Liver (tissue), 8 donors: ENCODE measurements at regions not wholly inside any gene's neighbourhood (a gene's known extent, or its start where the extent isn't known, plus 50 kb on each side); places are given as distances from the start of the nearest gene placed in this dataset.

Source experiments
- DNase-seq: peaks from one replicate; pipeline ENCODE4 v3.0.0-alpha.2; 2017; ENCODE audit warnings: low spot score
- H3K27ac ChIP-seq, 2 donors: one replicate each; pipeline ENCODE4 v1.7.0; 2013; ENCODE audit warnings: inconsistent platforms in 2 of 2, low read length in 2 of 2, control low read depth in 1 of 2, low read depth in 1 of 2, mild to moderate bottlenecking in 1 of 2
- H3K27me3 ChIP-seq, 4 donors: one replicate each; pipeline versions ENCODE4 v1.6.1 to v1.7.0; 2013; ENCODE audit warnings: low read length in 3 of 4, inconsistent platforms in 1 of 4, mild to moderate bottlenecking in 1 of 4, moderate library complexity in 1 of 4; ENCODE audit not compliant: control insufficient read depth in 4 of 4, insufficient read depth in 4 of 4
- H3K36me3 ChIP-seq, 4 donors: one replicate each; pipeline versions ENCODE4 v1.6.1 to v1.7.0; 2013; ENCODE audit warnings: low read length in 3 of 4, mild to moderate bottlenecking in 3 of 4, low read depth in 1 of 4, moderate library complexity in 1 of 4; ENCODE audit not compliant: control insufficient read depth in 4 of 4, insufficient read depth in 3 of 4
- H3K4me1 ChIP-seq, 4 donors: one replicate each; pipeline versions ENCODE4 v1.6.1 to v1.7.0; 2013; ENCODE audit warnings: low read length in 3 of 4, mild to moderate bottlenecking in 3 of 4, moderate library complexity in 1 of 4; ENCODE audit not compliant: control insufficient read depth in 4 of 4, insufficient read depth in 4 of 4
- H3K4me3 ChIP-seq, 3 donors: one replicate each; pipeline versions ENCODE4 v1.6.1 to v1.7.0; 2013; ENCODE audit warnings: low read length in 3 of 3, control low read depth in 1 of 3, low read depth in 1 of 3, mild to moderate bottlenecking in 1 of 3
- H3K9ac ChIP-seq, 2 donors: one replicate each; pipeline ENCODE4 v1.7.0; 2013; ENCODE audit warnings: low read length in 2 of 2, mild to moderate bottlenecking in 2 of 2, moderate library complexity in 2 of 2, control low read depth in 1 of 2, low read depth in 1 of 2
- H3K9me3 ChIP-seq, 4 donors: one replicate each; pipeline versions ENCODE4 v1.6.1 to v1.7.0; 2013; ENCODE audit warnings: low read length in 3 of 4; ENCODE audit not compliant: control insufficient read depth in 4 of 4
- ATF3 ChIP-seq: IDR thresholded peaks from 2 replicates; pipeline ENCODE4 v1.6.1; 2016; ENCODE audit warnings: antibody characterized with exemption
- CTCF ChIP-seq: fragments of 150-350 bp; IDR thresholded peaks from 2 replicates; pipeline ENCODE4 v1.5.1; 2017; ENCODE audit warnings: improper control_type of control experiment, low read depth, low read length; ENCODE audit not compliant: missing input control
- EGR1 ChIP-seq, 2 donors: IDR thresholded peaks; 2 replicates each; pipeline ENCODE4 v1.6.1; 2016 to 2018; ENCODE audit warnings: antibody characterized with exemption in 2 of 2, low read depth in 2 of 2
- FOXA1 ChIP-seq: IDR thresholded peaks from 2 replicates; pipeline ENCODE4 v1.6.1; 2016; ENCODE audit warnings: antibody characterized with exemption
- FOXA2 ChIP-seq: IDR thresholded peaks from 2 replicates; pipeline ENCODE4 v1.6.1; 2016; ENCODE audit warnings: antibody characterized with exemption
- GABPA ChIP-seq, 2 donors: IDR thresholded peaks in 1 of 2; conservative IDR thresholded peaks in 1 of 2; 2 replicates each; pipeline ENCODE4 v1.6.1; 2016; ENCODE audit warnings: antibody characterized with exemption in 2 of 2, mild to moderate bottlenecking in 1 of 2, moderate library complexity in 1 of 2
- HNF4A ChIP-seq, 2 donors: conservative IDR thresholded peaks; 2 replicates each; pipeline ENCODE4 v1.6.1; 2016; ENCODE audit warnings: antibody characterized with exemption in 2 of 2, mild to moderate bottlenecking in 2 of 2
- HNF4G ChIP-seq: IDR thresholded peaks from 2 replicates; pipeline ENCODE4 v1.6.1; 2016; ENCODE audit warnings: antibody characterized with exemption
- JUND ChIP-seq, 2 donors: IDR thresholded peaks; 2 replicates each; pipeline ENCODE4 v1.6.1; 2016; ENCODE audit warnings: antibody characterized with exemption in 2 of 2
- MAX ChIP-seq: IDR thresholded peaks from 2 replicates; pipeline ENCODE4 v1.6.1; 2016; ENCODE audit warnings: antibody characterized with exemption
- NR2F2 ChIP-seq: IDR thresholded peaks from 2 replicates; pipeline ENCODE4 v1.6.1; 2016; ENCODE audit warnings: antibody characterized with exemption
- RAD21 ChIP-seq, 2 donors: IDR thresholded peaks; 2 replicates each; pipeline ENCODE4 v1.6.1; 2016; ENCODE audit warnings: antibody characterized with exemption in 2 of 2, mild to moderate bottlenecking in 2 of 2
- REST ChIP-seq: IDR thresholded peaks from 2 replicates; pipeline ENCODE4 v1.6.1; 2016; ENCODE audit warnings: antibody characterized with exemption, mild to moderate bottlenecking
- RXRA ChIP-seq, 2 donors: IDR thresholded peaks; 2 replicates each; pipeline ENCODE4 v1.6.1; 2017 to 2018; ENCODE audit warnings: antibody characterized with exemption in 2 of 2, mild to moderate bottlenecking in 1 of 2
- SP1 ChIP-seq: IDR thresholded peaks from 2 replicates; pipeline ENCODE4 v1.6.1; 2018; ENCODE audit warnings: antibody characterized with exemption, mild to moderate bottlenecking
- TAF1 ChIP-seq: conservative IDR thresholded peaks from 2 replicates; pipeline ENCODE4 v1.6.1; 2016; ENCODE audit warnings: antibody characterized with exemption, mild to moderate bottlenecking
- YY1 ChIP-seq: IDR thresholded peaks from 2 replicates; pipeline ENCODE4 v1.6.1; 2016; ENCODE audit warnings: antibody characterized with exemption, mild to moderate bottlenecking
- WGBS: extraction: QIAGEN DNeasy Blood & Tissue Kit; methylation state at CpG from one replicate; pipeline ENCODE4 v1.1.7; 2013; 5-methylcytosine and 5-hydroxymethylcytosine counted together
- donor health status: healthy.
- donor health status: healthy.
- donor health status: healthy.
- donor health status: healthy.
- donor health status: healthy.

GRCh38 chr13:38099751-38100150 lies 230.2 kb upstream of the TRPC4 start (continued):
- TF ChIP-seq REST = no peak
- no peak for TF ChIP-seq JUND (IDR thresholded peaks at IDR 0.05)
- TF ChIP-seq FOXA1 = no peak

GRCh38 chr13:38093425-38093824 lies 223.9 kb upstream of the TRPC4 start:
- Histone ChIP-seq H3K4me3 (no peak overlapping the region), H3K9me3 (no peaks in the 10 kb centered on the region), H3K27me3 (no peaks in the 10 kb centered on the region), H3K4me1 (no peaks in the 10 kb centered on the region), H3K9ac (no peak overlapping the region), H3K36me3 (no peaks in the 10 kb centered on the region), H3K27ac (no peak overlapping the region)
- no peak for TF ChIP-seq RAD21 (IDR thresholded peaks at IDR 0.05)
- no peak for TF ChIP-seq SP1
- TF ChIP-seq CTCF = no peak
- TF ChIP-seq FOXA2 = no peak
- no peak for TF ChIP-seq GABPA (IDR thresholded peaks at IDR 0.05 in 1 of 2, conservative IDR thresholded peaks at IDR 0.05 in 1 of 2)
- TF ChIP-seq HNF4G = no peak
- TF ChIP-seq ATF3 = no peak
- no peak for TF ChIP-seq HNF4A (conservative IDR thresholded peaks at IDR 0.05)
- TF ChIP-seq EGR1 (IDR thresholded peaks at IDR 0.05; ENCODE audit: low read depth in 2 of 2) = no peak
- TF ChIP-seq JUND (IDR thresholded peaks at IDR 0.05) = no peak
- TF ChIP-seq FOXA1 = no peak
- no peak for TF ChIP-seq YY1
- TF ChIP-seq TAF1 = no peak
- TF ChIP-seq RXRA (IDR thresholded peaks at IDR 0.05) = no peak
- TF ChIP-seq MAX = no peak
- no peak for DNase-seq
- 90% methylated on average over 4 of the region's 4 CpGs for WGBS

GRCh38 chr13:38090913-38091312 lies 221.3 kb upstream of the TRPC4 start:
- WGBS = 56% methylated on average over 2 of the region's 2 CpGs
- no peak for DNase-seq
- H3K36me3 ChIP-seq = no peaks in the 10 kb centered on the region

More at GRCh38 chr13:38090913-38091312, 221.3 kb upstream of the TRPC4 start:
- Histone ChIP-seq H3K27me3 (no peaks in the 10 kb centered on the region), H3K27ac (no peak overlapping the region), H3K9ac (no peak overlapping the region), H3K4me3 (no peak overlapping the region), H3K9me3 (peaks cover 0 to 9% (median 3%) of the 10 kb centered on the region in 4 donors), H3K4me1 (no peaks in the 10 kb centered on the region)
- TF ChIP-seq EGR1 (IDR thresholded peaks at IDR 0.05; ENCODE audit: low read depth in 2 of 2) = no peak
- TF ChIP-seq CTCF = no peak
- TF ChIP-seq ATF3 = no peak
- no peak for TF ChIP-seq RAD21 (IDR thresholded peaks at IDR 0.05)
- no peak for TF ChIP-seq GABPA (IDR thresholded peaks at IDR 0.05 in 1 of 2, conservative IDR thresholded peaks at IDR 0.05 in 1 of 2)
- TF ChIP-seq NR2F2 = no peak
- no peak for TF ChIP-seq FOXA2
